ENCODE measurements at regions not wholly inside any gene's neighbourhood (a gene's known extent, or its start where the extent isn't known, plus 50 kb on each side); places are given as distances from the start of the nearest gene placed in this dataset.

DNA sequence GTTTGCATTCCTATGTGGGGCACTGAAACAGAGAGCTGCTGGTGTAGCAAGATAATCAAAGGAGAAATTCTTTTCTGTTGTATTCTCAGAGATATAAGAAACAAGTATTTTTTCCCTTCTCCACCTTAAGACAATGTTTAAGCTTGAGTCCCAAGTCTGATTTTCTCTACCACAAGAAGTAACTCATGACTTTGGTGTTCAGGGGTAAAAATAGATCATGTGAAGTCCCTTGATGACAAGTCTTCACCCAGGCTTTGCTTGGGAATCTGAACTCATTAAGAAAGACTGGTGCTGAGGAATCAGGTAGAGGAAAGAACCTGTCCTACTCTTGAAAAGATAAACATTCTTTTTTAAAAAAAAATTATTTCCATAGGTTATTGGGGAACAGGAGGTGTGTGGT lies 205.6 kb downstream of the ALDH8A1 start:
- in situ Hi-C loops (cut with MboI; ENCODE audit: low sequenced_read_pairs) = no loop called here

DNA sequence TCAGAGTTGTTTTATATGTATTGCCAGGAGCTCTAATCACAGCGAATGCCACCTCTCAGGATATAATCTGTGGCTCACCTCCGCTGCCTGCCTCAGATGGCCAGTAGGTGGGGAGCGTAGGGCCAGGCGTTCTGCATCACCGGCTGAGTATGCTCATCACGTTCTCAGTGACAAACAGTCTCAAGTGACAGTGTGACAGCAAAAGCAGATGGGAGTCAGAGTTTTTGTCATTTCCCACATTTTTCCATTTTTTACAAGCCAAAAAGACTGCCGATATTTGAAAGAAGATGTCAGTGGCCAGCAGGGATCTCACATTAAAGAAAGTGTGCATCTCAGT lies 208.7 kb downstream of the ALDH8A1 start:
- in situ Hi-C loops (cut with MboI; ENCODE audit: low sequenced_read_pairs) = no loop called here

DNA sequence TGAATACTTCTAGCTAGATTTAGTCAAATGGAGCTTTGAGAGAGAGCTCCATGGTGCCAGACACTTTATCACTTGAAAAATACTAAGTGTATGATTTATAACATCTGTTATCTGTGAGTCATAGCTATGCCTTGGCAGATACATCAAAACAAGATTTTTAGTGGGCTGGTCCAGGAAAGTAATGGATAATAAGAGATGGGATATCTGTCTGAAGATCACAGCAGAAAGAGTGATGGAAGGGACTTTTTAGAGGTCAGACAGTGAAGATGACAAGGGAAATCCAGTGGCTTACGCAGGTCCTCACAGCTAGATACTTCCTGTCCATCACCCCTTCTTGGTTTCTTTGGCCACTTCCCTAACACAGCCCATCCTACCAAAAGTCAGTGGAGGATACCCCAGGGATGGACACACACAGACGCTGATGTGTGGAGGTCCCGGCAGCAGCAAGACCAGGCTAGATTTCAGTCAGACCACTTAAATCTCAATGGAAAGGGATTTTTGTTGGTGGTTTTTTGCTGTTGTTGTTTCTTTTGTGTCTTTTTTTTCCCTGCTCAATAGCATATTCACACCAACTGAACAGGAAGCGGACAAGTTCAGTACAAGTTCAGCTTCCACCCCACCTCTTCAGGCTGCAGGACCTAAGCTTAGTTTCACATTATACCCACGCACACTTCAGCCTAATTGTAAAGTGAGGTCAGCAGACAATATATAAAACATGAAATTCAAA lies 209.3 kb downstream of the ALDH8A1 start:
- in situ Hi-C loops (cut with MboI; ENCODE audit: low sequenced_read_pairs) = no loop called here

DNA sequence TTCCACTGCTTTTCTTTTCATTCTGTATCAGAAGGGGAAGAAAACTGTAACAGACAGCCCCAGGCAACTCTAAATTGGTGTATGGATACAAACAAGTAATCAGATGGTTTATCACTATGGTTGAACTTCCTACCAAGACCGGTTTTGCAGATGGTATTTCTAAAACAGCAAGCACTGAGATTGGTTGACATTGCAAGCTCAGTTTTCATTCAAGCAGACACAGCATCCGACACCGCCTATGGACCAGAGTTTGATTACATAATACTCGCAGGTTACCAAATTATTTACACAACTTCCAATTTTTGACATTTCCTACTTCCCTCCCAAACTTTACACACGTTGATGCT lies 209.9 kb downstream of the ALDH8A1 start:
- in situ Hi-C loops (cut with MboI; ENCODE audit: low sequenced_read_pairs) = no loop called here

DNA sequence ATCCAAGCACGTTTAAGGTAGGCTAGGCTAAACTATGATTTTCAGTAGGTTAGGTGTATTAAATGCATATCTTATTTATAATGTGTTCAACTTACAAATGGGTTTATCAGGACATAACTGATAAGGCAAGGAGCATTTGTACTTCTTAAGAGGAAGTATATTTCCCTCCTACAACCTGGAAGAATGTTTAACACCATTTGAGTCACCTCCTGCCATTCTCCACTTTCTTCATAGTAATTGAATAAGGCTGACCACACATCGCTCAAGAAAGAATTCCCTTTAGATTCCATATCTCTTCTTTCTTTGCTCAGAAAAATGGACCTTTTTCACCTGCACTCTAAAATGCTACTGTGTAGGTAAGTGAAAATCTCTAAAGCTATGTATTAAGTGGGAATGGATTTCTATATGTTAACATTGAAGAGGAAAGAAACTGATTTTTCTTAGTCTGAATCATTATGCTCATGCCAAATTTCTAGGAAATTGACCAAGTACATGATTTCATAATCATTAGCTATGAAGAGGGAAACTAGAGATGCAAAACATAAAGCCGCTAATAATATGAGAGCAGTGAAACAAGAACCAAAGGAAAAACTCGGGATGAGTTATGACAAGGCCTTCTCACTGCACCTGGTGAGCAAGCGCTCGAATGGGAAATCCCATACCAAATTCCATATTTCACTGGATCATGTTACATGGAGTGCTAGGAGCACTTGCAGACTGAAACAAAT lies 210.4 kb downstream of the ALDH8A1 start:
- in situ Hi-C loops (cut with MboI; ENCODE audit: low sequenced_read_pairs) = no loop called here

DNA sequence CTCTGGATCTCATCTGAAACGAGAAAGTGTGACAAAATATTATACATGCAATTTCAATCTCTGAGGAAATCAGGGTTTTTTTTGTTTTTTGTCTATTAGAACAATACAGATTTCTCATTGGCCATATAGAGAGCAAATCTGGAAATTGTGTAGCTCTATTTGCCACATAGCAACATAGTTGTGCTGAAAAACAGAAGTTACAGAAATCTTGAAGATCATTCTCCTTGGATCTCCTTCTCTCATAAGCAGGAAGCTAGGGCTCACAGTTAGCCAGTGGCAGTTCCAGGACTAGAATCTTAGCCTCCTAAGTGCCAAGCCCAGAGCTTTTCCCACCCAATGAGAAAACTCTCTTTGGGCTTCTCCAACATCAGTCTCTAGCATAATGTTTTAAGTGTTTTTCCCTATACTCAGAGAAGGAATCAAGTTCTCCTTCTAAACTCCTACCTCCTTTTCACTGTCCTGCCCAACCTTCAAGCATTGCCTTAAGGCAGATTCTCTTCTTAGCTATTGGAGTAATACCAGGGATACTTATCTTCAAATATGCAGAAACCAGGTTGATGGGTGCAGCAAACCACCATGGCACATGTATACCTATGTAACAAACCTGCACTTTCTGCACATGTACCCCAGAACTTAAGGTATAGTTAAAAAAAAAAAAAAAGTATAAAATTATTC lies 211.6 kb downstream of the ALDH8A1 start:
- in situ Hi-C loops (cut with MboI; ENCODE audit: low sequenced_read_pairs) = no loop called here

DNA sequence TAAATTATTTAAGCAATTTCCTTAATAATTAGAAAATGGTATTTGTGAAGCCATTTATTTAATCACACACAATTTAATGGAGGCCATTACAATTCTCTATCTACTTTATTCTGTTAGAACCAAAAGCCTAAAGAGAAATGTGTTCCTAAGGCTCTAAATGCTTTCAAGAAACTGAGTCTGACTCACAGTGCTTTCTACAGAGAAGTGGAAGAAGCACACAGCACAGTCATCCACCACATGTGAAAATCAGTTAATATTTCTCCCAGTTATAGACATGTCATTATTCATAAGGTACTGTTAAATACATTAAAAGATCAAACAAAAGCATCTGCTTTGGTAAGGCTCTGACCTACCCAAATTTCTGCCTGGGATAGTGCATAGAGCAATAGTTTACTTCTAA lies 214.4 kb downstream of the ALDH8A1 start:
- in situ Hi-C loops (cut with MboI; ENCODE audit: low sequenced_read_pairs) = no loop called here

DNA sequence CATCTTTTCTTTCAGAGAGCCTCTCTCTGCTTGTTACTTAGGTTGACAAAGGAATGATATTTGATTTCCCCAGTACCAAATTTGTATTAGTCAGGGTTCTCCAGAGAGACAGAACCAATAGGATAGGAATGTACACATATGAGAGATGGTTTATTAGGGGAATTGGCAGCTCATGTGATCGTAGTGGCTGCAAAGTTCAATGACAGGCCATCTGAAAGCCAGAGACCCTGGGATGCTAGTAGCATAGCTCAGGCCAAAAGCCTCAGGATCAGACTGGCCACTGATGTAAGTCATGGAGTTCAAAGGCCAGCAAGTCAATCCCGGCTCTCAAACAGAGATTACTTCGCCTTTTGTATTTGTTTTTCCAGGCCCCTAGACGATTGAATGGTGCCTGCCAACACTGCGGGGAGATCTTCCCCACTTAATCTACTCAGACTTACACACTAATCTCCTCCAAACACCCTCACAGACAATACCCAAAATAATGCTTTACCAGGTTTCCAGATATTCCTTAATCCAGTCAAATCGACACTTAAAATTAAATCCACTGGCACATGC lies 215.5 kb downstream of the ALDH8A1 start:
- in situ Hi-C loops (cut with MboI; ENCODE audit: low sequenced_read_pairs) = no loop called here

DNA sequence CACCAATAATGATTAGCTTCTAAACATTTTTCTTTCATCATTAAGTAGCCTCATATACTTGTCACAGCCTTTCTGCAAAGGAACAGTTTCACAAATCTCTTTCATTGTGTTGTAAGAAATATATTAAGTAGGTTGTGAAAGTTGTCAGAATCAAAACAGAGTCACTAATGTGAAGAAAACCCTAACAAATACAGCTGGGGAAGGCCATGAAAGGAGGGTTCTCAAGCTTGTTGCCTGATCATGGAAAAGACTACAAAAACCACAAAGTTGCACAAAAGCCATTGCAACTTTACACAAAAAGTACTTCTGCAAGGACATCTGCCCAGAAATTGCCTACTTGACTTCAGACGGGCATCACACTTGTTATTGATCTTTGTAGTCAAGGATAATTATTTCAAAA lies 216.1 kb downstream of the ALDH8A1 start:
- in situ Hi-C loops (cut with MboI; ENCODE audit: low sequenced_read_pairs) = no loop called here

DNA sequence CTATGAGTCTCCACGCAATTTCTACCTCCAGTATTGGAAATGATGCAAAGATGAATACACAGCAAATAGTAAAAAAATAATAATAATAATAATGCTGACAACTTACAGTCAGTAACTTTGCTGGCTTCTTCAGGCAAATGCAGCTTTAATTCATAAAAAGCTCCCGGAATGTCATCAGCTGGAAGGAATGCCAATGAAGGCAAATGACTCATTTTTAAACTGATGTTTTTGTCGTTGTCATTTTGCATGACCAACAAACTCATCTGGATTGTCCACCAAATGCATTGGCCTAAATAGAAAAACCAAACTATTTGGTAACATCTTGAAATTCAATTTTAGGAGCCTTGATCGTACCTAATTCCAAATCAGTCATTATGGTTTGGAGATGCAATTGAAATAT lies 217.1 kb downstream of the ALDH8A1 start:
- in situ Hi-C loops (cut with MboI; ENCODE audit: low sequenced_read_pairs) = no loop called here

DNA sequence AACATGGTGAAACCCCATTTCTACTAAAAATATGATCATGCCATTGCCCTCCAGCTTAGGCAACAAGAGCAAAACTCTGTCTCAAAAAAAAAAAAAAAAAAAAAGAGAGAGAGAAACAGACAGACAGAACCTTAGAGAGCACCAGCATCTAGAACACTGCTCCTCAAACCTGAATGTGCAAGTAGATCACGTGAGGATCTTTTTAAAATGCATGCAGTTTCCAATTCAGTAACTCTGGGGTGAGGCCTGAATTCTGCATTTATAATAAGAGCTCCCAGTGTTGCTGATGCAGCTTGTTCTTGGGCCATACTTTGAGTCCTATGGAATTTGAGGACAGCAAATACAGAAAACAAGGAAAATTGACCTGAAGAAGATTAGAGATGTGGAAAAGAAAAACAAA lies 218.3 kb downstream of the ALDH8A1 start:
- in situ Hi-C loops (cut with MboI; ENCODE audit: low sequenced_read_pairs) = no loop called here

DNA sequence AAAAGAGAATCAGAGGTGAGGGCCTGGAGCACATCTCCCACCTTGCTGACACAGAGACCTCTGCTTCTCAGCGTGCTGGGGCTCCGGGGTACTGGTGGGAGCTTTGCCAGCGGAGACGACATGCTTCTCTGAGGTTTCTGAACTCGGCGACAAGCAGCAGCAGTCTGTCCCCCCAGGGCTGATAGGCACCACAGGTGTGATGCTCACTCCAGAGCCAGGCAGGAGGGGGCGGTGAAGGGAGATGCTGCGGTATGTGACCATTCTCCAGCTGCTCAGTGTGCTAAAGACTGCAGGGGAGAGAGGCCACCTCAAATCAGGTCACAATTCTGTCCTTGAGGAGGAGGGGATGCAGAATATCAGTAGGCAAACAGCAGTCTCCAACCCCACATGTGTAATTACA lies 219.9 kb downstream of the ALDH8A1 start:
- in situ Hi-C loops (cut with MboI; ENCODE audit: low sequenced_read_pairs) = no loop called here

DNA sequence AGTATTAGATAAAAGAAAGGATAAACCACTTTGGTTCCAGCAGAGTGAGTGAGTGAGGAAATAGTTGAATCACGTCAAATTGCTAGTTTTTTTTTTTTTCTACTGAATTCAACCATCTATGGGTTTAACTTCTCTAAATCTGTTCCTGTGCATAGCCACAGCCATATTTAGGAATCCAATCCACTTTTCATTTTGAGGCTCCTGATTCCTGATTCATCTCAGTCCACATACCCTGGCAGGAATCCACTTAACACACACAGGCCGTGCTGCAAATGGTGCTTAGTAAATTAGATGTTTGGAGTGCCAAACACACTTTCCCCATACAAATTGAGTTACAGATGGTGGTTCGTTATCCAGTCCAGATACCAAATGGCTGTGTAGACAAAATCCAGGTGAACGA lies 220.3 kb downstream of the ALDH8A1 start:
- in situ Hi-C loops (cut with MboI; ENCODE audit: low sequenced_read_pairs) = no loop called here

DNA sequence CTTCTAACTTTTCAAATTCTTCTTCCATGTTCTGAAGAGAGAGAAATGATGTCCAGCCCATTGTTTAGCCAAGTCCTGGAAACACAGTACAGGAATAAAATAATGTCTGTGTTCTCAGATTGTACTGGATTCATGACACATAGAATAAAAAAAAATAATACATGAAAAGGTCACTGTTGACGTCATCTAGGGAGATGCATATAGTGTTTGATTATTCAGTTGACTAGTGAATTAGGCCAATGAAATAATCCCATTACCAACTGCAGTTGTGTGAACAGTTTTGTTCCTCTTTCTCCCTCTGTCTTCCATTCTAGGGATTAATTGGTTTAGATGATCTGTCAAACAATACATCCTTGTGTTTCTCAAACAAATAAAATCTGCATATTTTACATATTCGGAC lies 222.8 kb downstream of the ALDH8A1 start:
- in situ Hi-C loops (cut with MboI; ENCODE audit: low sequenced_read_pairs) = no loop called here

DNA sequence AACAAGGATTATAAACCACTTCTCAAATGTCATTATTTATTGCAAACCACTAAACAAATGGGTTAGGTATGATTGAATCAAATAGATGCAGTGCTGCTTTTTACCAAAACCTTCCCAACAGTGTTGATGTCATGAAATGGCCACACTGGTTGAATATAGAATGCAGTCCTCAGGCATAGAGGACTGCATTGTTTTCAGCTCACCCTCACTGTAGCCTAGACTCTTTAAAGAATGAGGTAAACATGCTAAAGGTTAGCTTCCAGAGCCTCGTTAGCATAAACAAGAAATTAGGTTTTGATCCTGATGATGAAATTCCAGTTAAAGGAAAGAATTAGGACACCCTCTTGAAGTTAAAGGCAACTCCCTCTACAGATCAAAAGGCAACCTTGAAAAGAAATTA lies 224.3 kb downstream of the ALDH8A1 start:
- in situ Hi-C loops (cut with MboI; ENCODE audit: low sequenced_read_pairs) = no loop called here

DNA sequence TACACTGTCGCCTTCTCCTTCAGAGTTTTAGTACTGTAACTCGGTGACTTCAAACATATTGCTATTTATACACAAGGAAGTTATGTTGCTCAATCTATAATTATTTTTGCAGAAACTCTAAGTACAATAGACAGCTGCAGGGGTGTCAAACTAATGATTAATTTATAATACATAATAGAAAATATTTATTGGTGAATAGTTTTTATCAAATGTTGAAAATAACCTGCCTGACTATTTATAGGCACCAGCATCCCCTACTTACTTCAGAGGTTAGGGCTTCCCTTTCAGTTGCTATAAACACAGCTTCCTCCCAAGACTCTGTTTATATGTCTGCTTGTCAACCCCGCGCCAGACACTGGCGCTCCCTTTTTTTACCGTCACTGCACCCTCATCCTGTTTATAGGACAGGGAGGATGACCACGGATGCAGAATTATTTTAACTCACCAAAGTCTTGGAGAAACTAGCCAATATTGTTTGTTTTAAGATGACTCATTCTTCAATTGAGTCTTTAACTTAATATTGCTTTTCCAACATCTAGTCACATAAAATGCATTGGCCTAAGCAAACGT lies 225.0 kb downstream of the ALDH8A1 start:
- in situ Hi-C loops (cut with MboI; ENCODE audit: low sequenced_read_pairs) = no loop called here

DNA sequence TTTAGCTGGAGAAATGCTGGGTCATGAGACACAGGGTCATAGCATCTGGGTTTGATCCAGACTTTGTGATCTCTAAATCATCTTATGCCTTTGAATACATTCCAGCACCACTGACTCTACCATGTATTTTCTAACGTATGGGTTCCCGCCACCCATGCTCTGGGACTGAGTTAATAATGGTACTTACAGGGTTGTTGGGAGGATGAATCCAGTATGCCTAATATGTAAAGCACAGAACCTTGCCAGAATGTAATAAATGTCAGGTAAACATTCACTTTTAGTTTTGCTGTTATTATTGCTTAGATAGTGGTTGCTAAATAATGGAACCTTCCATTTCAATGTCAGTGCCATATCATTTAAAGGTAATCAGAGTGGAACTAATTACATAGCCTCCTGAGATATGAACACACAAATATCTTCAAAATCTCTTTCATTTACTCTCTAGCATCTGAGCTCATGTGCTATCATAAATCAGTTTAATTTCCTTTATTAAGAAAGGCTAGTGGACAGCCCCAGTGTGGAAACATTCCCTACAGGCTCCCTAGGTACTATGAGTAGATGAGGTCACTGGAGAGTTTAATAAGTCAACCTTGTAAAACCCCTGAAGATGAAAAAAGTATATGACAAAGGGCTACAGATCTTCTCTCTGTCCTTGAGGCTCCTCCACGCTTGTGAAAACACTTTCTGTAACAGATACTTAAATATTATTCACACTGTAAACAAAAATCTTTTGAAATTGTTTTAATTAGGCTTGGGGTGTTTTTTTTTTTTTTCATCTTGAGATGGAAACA lies 226.6 kb downstream of the ALDH8A1 start:
- in situ Hi-C loops (cut with MboI; ENCODE audit: low sequenced_read_pairs) = no loop called here

DNA sequence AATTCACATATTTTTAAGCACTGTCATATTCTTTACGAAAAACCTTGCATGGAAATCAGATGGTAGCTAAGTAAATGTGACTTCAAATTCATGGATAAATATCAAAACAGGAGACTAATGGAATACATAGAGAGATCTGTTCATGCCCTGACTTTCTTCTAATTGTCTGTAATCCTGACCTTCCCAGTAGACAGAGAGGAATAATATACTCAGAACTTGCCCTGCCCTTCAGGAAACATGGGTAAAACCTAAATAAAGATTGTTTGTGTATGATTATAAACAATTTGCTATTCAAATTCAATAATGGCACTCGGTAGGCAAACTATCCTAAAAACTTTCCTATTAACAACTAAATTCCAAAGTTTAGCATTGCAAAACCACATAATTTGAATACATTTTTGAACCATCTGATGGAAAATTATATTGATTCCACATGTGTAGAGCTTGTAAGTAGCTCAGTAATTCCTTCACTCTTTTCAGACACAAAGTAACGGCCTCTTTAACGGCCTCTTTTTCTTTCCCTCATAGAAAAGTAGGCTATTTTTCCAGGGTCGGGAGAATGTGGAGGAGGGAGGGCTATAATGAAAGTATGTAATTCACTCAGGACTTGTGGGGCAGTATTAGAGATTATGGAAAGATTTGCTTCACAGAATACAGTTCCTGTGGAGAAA lies 227.6 kb downstream of the ALDH8A1 start:
- in situ Hi-C loops (cut with MboI; ENCODE audit: low sequenced_read_pairs) = no loop called here

DNA sequence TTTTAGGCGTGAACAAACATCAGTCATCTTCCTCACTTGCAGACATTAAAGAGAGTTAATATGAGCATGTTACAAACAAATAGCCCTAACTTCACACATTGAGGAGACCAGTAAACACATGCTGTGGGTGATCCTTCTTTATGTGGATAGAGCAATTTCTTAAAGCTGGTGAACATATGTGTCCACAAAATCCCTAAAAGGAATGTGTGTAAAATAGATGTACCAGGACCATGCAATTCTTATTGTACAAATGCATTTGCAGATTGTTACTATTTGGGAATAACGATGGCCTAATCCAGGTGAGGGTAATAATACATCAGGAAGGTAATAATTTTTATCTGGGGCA lies 228.9 kb downstream of the ALDH8A1 start:
- in situ Hi-C loops (cut with MboI; ENCODE audit: low sequenced_read_pairs) = no loop called here

DNA sequence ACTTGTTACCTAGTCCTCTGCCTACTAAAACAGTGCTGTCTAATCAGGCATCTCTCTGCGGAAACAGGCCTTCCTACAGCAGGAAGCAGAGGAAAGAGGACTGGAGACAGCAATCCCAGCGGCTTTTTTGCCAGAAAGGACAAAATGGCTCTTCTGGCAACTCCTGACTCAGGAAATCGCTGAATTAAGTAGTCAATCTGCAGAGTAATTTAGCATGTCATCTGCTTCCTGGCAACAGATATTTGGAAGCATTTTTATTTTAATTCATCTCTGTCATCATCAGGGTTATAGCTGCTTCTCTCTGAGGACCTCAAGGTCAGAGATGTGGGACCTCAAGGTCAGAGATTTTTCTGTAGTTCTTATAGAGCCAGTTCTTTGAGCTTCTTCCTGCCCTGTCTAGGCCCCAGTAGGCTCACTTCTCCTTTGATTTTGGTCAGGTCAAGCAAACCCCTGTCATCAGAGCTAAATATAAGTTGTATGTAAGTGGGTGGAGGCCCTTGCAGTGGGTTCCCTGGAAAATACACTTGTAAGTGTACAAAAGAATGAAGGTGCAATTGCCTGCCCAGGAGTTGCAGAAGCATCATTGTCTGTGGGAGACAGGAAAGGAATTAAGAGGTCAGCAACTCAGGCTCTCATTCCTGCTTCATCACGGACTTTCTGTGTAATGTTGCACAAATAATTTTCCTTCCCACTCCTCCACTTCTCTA lies 229.4 kb downstream of the ALDH8A1 start:
- in situ Hi-C loops (cut with MboI; ENCODE audit: low sequenced_read_pairs) = no loop called here

All from HL-60/S4 (cell line).